Upper lobe of right lung (tissue), 1 donor: ENCODE measurements at regions not wholly inside any gene's neighbourhood (a gene's known extent, or its start where the extent isn't known, plus 50 kb on each side); places are given as distances from the start of the nearest gene placed in this dataset.

Source experiments
- ATAC-seq: fragments of 200-7000 bp; cut with Tn5 transposase; one replicate; pipeline ENCODE4 v1.9.1; 2020; ENCODE audit warnings: mild to moderate bottlenecking, moderate library complexity
- DNase-seq: peaks from one replicate; pipeline ENCODE4 v3.0.0-alpha.2; 2020
- H3K27ac ChIP-seq: fragments of 200-600 bp; one replicate; pipeline ENCODE4 v1.8.0; 2022
- H3K27me3 ChIP-seq: fragments of 200-600 bp; one replicate; pipeline ENCODE4 v1.8.0; 2022; ENCODE audit warnings: mild to moderate bottlenecking
- H3K36me3 ChIP-seq: fragments of 200-600 bp; one replicate; pipeline ENCODE4 v1.8.0; 2022
- H3K4me1 ChIP-seq: fragments of 200-600 bp; one replicate; pipeline ENCODE4 v1.8.0; 2022
- H3K4me3 ChIP-seq: fragments of 200-600 bp; one replicate; pipeline ENCODE4 v1.8.0; 2022; ENCODE audit warnings: mild to moderate bottlenecking
- H3K9me3 ChIP-seq: fragments of 200-600 bp; one replicate; pipeline ENCODE4 v1.8.0; 2022
- intact Hi-C: fragments of 100-400 bp; cut with DNase I; formaldehyde crosslinking; loops from one replicate; pipeline ENCODE4 v1.11.0; 2022
- TF ChIP-seq, protein P1 (sequence below): fragments of 200-600 bp; IDR thresholded peaks from one replicate; pipeline ENCODE4 v1.8.0; 2022; ENCODE audit warnings: antibody characterized with exemption
- donor health status: DM: no; HTN: yes; CAD: no; lungs with severe emphysema.

DNA sequence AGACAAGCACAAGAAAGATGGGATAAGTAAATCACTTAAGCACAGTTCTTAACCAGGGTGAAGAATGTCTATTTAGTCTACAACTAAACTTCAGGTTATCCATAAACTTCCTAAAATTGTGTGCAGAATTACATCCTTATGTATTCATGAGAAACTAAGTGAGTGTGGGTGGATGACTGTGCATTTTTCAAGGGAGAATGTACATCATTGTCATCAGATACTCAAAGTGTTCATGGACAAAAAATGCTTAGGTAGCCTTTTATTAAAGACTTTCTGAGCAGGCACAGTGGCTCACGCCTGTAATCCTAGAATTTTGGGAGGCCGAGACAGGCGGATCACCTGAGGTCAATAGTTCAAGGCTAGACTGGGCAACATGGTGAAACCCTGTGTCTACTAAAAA is 2023.8 kb downstream of the LRRC4C start:
- intact Hi-C loops, result no loop called here
- no peaks in the 10 kb centered on the region for H3K9me3 ChIP-seq
- H3K4me1 ChIP-seq, result no peaks in the 10 kb centered on the region
- no peak overlapping the region for H3K27ac ChIP-seq
- no peaks in the 10 kb centered on the region for H3K27me3 ChIP-seq
- no peak for ATAC-seq
- H3K36me3 ChIP-seq, result no peaks in the 10 kb centered on the region
- no peak for DNase-seq
- TF ChIP-seq, protein P1, sequence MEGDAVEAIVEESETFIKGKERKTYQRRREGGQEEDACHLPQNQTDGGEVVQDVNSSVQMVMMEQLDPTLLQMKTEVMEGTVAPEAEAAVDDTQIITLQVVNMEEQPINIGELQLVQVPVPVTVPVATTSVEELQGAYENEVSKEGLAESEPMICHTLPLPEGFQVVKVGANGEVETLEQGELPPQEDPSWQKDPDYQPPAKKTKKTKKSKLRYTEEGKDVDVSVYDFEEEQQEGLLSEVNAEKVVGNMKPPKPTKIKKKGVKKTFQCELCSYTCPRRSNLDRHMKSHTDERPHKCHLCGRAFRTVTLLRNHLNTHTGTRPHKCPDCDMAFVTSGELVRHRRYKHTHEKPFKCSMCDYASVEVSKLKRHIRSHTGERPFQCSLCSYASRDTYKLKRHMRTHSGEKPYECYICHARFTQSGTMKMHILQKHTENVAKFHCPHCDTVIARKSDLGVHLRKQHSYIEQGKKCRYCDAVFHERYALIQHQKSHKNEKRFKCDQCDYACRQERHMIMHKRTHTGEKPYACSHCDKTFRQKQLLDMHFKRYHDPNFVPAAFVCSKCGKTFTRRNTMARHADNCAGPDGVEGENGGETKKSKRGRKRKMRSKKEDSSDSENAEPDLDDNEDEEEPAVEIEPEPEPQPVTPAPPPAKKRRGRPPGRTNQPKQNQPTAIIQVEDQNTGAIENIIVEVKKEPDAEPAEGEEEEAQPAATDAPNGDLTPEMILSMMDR, result no peak
- no peak overlapping the region for H3K4me3 ChIP-seq

DNA sequence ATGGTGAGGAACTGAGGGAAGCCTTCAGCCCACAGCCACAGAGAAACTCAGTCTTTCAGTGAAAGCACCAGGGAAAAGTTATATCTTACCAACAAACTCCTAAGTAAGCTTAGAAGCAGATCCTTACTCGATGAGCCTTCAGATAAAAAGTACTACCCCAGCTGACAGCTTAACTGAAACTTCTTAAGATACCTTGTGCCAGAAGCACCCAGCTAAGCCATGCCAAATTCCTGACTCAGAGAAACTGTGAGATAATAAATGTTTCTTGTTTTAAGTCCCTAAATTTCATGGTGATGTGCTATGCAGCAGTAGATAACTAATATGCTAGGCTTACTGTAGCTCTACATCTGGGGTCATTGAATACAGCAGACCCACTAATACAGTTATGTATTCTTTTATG is 2025.0 kb downstream of the LRRC4C start:
- no peak for DNase-seq
- H3K4me3 ChIP-seq, result no peak overlapping the region
- no peaks in the 10 kb centered on the region for H3K9me3 ChIP-seq
- no peaks in the 10 kb centered on the region for H3K36me3 ChIP-seq
- no peaks in the 10 kb centered on the region for H3K27me3 ChIP-seq
- intact Hi-C loops, result no loop called here
- ATAC-seq, result no peak
- no peak overlapping the region for H3K27ac ChIP-seq
- no peaks in the 10 kb centered on the region for H3K4me1 ChIP-seq
- TF ChIP-seq, protein P1, result no peak

DNA sequence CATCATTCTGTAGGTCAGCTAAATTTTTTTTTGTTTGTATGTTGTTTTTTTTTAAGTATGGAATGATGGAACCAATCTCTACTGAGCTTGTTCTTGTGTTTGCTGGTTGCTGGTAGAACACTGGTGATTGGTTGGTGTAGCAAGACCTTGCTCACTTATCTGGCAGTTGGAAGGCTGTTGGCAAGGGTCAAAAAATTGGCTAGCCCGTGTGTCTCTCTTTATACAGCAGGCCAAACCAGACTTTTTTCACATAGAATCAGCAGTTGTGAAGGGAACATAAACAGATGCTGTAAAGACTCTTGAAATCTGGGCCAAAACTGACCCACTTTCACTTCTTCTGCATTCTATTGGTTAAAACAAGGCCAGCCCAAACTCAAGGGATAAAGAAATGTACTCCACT is 2026.5 kb downstream of the LRRC4C start:
- H3K27me3 ChIP-seq, result no peaks in the 10 kb centered on the region
- ATAC-seq (no peak), DNase-seq (no peak)
- no peak overlapping the region for H3K4me3 ChIP-seq
- no peak overlapping the region for H3K27ac ChIP-seq
- no peaks in the 10 kb centered on the region for H3K36me3 ChIP-seq
- no peaks in the 10 kb centered on the region for H3K4me1 ChIP-seq
- TF ChIP-seq, protein P1, result no peak
- H3K9me3 ChIP-seq, result no peaks in the 10 kb centered on the region
- intact Hi-C loops, result no loop called here

DNA sequence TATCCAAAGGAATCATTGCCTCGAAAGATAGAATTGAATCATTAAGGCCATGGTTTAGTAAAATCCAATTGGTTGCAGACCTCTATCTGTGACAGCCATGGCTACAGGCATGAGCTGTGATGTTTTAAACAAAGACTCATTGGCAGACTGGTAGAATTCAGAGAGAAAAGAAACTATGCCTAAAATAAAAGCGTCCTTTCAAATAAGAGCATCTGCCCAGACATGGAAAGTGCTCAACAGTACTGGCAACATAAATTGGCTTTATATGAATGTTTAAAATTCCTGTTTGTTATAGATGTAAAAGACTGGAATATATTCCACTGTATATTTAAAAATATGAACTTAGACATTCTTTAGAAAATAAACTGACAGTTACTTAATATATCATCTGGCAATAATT is 2034.2 kb downstream of the LRRC4C start:
- intact Hi-C loops, result no loop called here
- TF ChIP-seq, protein P1, result no peak
- Histone ChIP-seq H3K4me1 (no peaks in the 10 kb centered on the region), H3K4me3 (no peak overlapping the region), H3K36me3 (no peaks in the 10 kb centered on the region), H3K27me3 (no peaks in the 10 kb centered on the region), H3K27ac (no peak overlapping the region), H3K9me3 (no peaks in the 10 kb centered on the region)
- no peak for DNase-seq
- ATAC-seq, result no peak

DNA sequence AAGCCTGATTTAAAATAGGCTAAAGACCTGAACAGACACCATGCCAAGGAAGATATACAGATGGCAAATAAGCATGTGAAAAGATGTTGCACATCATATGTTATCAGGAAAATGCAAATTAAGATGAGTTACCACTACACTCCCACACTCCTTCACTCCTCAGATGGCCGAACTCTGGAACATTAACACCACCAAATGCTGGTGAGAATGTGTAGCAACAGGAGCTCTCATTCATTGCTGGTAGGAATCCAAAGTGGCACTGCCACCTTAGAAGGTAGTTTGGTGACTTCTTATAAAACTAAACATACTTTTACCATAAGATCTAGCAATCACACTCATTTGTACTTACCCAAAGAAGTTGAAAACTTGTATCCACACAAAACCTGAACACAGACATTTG is 2047.3 kb downstream of the LRRC4C start:
- no peak for ATAC-seq
- Histone ChIP-seq H3K27me3 (no peaks in the 10 kb centered on the region), H3K4me1 (no peaks in the 10 kb centered on the region), H3K9me3 (no peaks in the 10 kb centered on the region), H3K36me3 (no peaks in the 10 kb centered on the region), H3K4me3 (no peak overlapping the region), H3K27ac (no peak overlapping the region)
- no peak for DNase-seq
- TF ChIP-seq, protein P1, result no peak
- intact Hi-C loops, result no loop called here

DNA sequence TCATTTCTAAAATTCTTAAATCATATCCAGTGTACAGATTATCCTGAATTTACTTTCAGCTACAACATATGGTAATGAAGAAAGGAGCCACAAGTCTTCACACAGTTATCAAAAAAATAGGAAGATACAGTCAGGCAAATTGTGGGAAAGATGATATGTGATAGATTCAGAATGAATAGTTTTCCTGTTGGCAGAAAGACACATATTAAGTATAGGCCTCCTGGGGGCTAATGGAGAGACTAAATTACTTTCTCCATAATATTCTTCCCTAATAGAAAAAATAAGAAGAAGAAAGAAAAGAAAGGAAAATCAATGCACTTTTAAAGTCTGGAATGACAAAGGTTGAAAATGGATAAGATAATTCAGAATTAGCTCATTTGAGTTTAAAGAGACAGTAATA is 2073.5 kb downstream of the LRRC4C start:
- no peak overlapping the region for H3K4me3 ChIP-seq
- no peaks in the 10 kb centered on the region for H3K4me1 ChIP-seq
- no peaks in the 10 kb centered on the region for H3K9me3 ChIP-seq
- DNase-seq, result no peak
- H3K36me3 ChIP-seq, result no peaks in the 10 kb centered on the region
- intact Hi-C loops, result no loop called here
- no peaks in the 10 kb centered on the region for H3K27me3 ChIP-seq
- TF ChIP-seq, protein P1, result no peak
- ATAC-seq, result no peak
- H3K27ac ChIP-seq, result no peak overlapping the region
